Superior temporal gyrus (tissue), 1 donor: ENCODE measurements at regions not wholly inside any gene's neighbourhood (a gene's known extent, or its start where the extent isn't known, plus 50 kb on each side); places are given as distances from the start of the nearest gene placed in this dataset.
"Not testable (repeated sequence)": the region's sequence is repeated elsewhere in the genome, so short reads cannot be mapped to it uniquely, and the experiment has no call there.

Experiments
- DNase-seq: peaks from one replicate; pipeline ENCODE4 v3.0.0-alpha.2; 2016; ENCODE audit errors: extremely low spot score

GRCh38 chr2:13193075-13193474, 476.3 kb downstream of the TRIB2 start:
- no peak for DNase-seq

GRCh38 chr2:13193900-13194299, 477.2 kb downstream of the TRIB2 start:
- peak; percentile 78 for DNase-seq

GRCh38 chr2:13195270-13195669, 478.5 kb downstream of the TRIB2 start:
- DNase-seq = no peak

- no peak for DNase-seq
Observed at GRCh38 chr2:13197248-13197647, 480.5 kb downstream of the TRIB2 start.

GRCh38 chr2:13201924-13202323, 485.2 kb downstream of the TRIB2 start:
- DNase-seq = no peak

GRCh38 chr2:13212115-13212514, 495.4 kb downstream of the TRIB2 start:
- DNase-seq = no peak

GRCh38 chr2:13218205-13218604, 501.5 kb downstream of the TRIB2 start:
- DNase-seq = no peak

GRCh38 chr2:13227578-13227977, 510.8 kb downstream of the TRIB2 start:
- no peak for DNase-seq

GRCh38 chr2:13230221-13230620, 513.5 kb downstream of the TRIB2 start:
- DNase-seq = no peak

- DNase-seq = no peak
Observed at GRCh38 chr2:13240061-13240460, 523.3 kb downstream of the TRIB2 start.

GRCh38 chr2:13240789-13241487, 524.2 kb downstream of the TRIB2 start:
- no peak for DNase-seq

GRCh38 chr2:13252615-13253014, 535.9 kb downstream of the TRIB2 start:
- no peak for DNase-seq

- no peak for DNase-seq
Observed at GRCh38 chr2:13255485-13255884, 538.7 kb downstream of the TRIB2 start.

- DNase-seq = no peak
Observed at GRCh38 chr2:13260402-13260801, 543.7 kb downstream of the TRIB2 start.

GRCh38 chr2:13266166-13266565, 549.4 kb downstream of the TRIB2 start:
- no peak for DNase-seq

- no peak for DNase-seq
Observed at GRCh38 chr2:13284688-13285087, 568.0 kb downstream of the TRIB2 start.

GRCh38 chr2:13289310-13289709, 572.6 kb downstream of the TRIB2 start:
- no peak for DNase-seq

- not testable (repeated sequence) for DNase-seq
Observed at GRCh38 chr2:13308478-13308805, 591.7 kb downstream of the TRIB2 start.

- no peak for DNase-seq
Observed at GRCh38 chr2:13308989-13309388, 592.3 kb downstream of the TRIB2 start.

GRCh38 chr2:13332060-13332459, 615.3 kb downstream of the TRIB2 start:
- no peak for DNase-seq

- DNase-seq = not testable (repeated sequence)
Observed at GRCh38 chr2:13334071-13334470, 617.3 kb downstream of the TRIB2 start.

- no peak for DNase-seq
Observed at GRCh38 chr2:13334545-13334944, 617.8 kb downstream of the TRIB2 start.

- DNase-seq = no peak
Observed at GRCh38 chr2:13335862-13336535, 619.3 kb downstream of the TRIB2 start.

- DNase-seq = no peak
Observed at GRCh38 chr2:13351068-13351467, 634.3 kb downstream of the TRIB2 start.
